ENCODE measurements at regions not wholly inside any gene's neighbourhood (a gene's known extent, or its start where the extent isn't known, plus 50 kb on each side); places are given as distances from the start of the nearest gene placed in this dataset.

GRCh38 chr6:120395784-120396183 is 938.5 kb downstream of the TBC1D32 start:
- Histone ChIP-seq H3K9me3 (no peaks in the 10 kb centered on the region), H3K4me3 (no peak overlapping the region), H3K27ac (no peak overlapping the region), H3K9ac (ENCODE audit: low read depth in 2 of 2, low read length in 2 of 2) (no peak overlapping the region), H3K36me3 (no peaks in the 10 kb centered on the region), H3K4me1 (no peaks in the 10 kb centered on the region), H3K27me3 (no peaks in the 10 kb centered on the region)
- intact Hi-C loops (cut with DNase I): no loop called here
- TF ChIP-seq CTCF (IDR thresholded peaks at IDR 0.05): no peak
- DNase-seq: no peak

GRCh38 chr6:120395330-120395729 is 939.0 kb downstream of the TBC1D32 start:
- no peak for TF ChIP-seq CTCF (IDR thresholded peaks at IDR 0.05)
- intact Hi-C loops (cut with DNase I): no loop called here
- no peaks in the 10 kb centered on the region for H3K4me1 ChIP-seq
- H3K9ac ChIP-seq (ENCODE audit: low read depth in 2 of 2, low read length in 2 of 2): no peak overlapping the region
- H3K9me3 ChIP-seq: no peaks in the 10 kb centered on the region
- no peak overlapping the region for H3K27ac ChIP-seq
- no peak overlapping the region for H3K4me3 ChIP-seq
- H3K36me3 ChIP-seq: no peaks in the 10 kb centered on the region
- no peak for DNase-seq
- no peaks in the 10 kb centered on the region for H3K27me3 ChIP-seq

GRCh38 chr6:120392941-120393340 is 941.3 kb downstream of the TBC1D32 start:
- no peak for DNase-seq
- Histone ChIP-seq H3K9me3 (no peaks in the 10 kb centered on the region), H3K9ac (ENCODE audit: low read depth in 2 of 2, low read length in 2 of 2) (no peak overlapping the region), H3K27me3 (no peaks in the 10 kb centered on the region), H3K4me1 (no peaks in the 10 kb centered on the region), H3K36me3 (no peaks in the 10 kb centered on the region), H3K27ac (no peak overlapping the region), H3K4me3 (no peak overlapping the region)
- intact Hi-C loops (cut with DNase I): no loop called here
- no peak for TF ChIP-seq CTCF (IDR thresholded peaks at IDR 0.05)

- Histone ChIP-seq H3K4me3 (no peak overlapping the region), H3K9ac (ENCODE audit: low read depth in 2 of 2, low read length in 2 of 2) (no peak overlapping the region), H3K36me3 (no peaks in the 10 kb centered on the region), H3K9me3 (no peaks in the 10 kb centered on the region), H3K27ac (no peak overlapping the region), H3K27me3 (no peaks in the 10 kb centered on the region), H3K4me1 (no peaks in the 10 kb centered on the region)
- intact Hi-C loops (cut with DNase I): no loop called here
- no peak for TF ChIP-seq CTCF (IDR thresholded peaks at IDR 0.05)
- no peak for DNase-seq
These were observed 949.6 kb downstream of the TBC1D32 start for GRCh38 chr6:120384671-120385070.

GRCh38 chr6:120383681-120384080 is 950.6 kb downstream of the TBC1D32 start:
- no peaks in the 10 kb centered on the region for H3K36me3 ChIP-seq
- no peak overlapping the region for H3K27ac ChIP-seq
- no peak overlapping the region for H3K4me3 ChIP-seq
- no peaks in the 10 kb centered on the region for H3K27me3 ChIP-seq
- TF ChIP-seq CTCF (IDR thresholded peaks at IDR 0.05): no peak
- DNase-seq: no peak
- no peaks in the 10 kb centered on the region for H3K4me1 ChIP-seq
- no peaks in the 10 kb centered on the region for H3K9me3 ChIP-seq
- intact Hi-C loops (cut with DNase I): no loop called here
- no peak overlapping the region for H3K9ac ChIP-seq (ENCODE audit: low read depth in 2 of 2, low read length in 2 of 2)

Measured in colonic mucosa (tissue), 4 donors.